EL (cell line): ENCODE measurements at regions not wholly inside any gene's neighbourhood (a gene's known extent, or its start where the extent isn't known, plus 50 kb on each side); places are given as distances from the start of the nearest gene placed in this dataset.
"Not testable (repeated sequence)": the region's sequence is repeated elsewhere in the genome, so short reads cannot be mapped to it uniquely, and the experiment has no call there.

Experiments used
- DNase-seq: peaks from one replicate; pipeline ENCODE4 v3.0.0-alpha.2; 2016

DNA sequence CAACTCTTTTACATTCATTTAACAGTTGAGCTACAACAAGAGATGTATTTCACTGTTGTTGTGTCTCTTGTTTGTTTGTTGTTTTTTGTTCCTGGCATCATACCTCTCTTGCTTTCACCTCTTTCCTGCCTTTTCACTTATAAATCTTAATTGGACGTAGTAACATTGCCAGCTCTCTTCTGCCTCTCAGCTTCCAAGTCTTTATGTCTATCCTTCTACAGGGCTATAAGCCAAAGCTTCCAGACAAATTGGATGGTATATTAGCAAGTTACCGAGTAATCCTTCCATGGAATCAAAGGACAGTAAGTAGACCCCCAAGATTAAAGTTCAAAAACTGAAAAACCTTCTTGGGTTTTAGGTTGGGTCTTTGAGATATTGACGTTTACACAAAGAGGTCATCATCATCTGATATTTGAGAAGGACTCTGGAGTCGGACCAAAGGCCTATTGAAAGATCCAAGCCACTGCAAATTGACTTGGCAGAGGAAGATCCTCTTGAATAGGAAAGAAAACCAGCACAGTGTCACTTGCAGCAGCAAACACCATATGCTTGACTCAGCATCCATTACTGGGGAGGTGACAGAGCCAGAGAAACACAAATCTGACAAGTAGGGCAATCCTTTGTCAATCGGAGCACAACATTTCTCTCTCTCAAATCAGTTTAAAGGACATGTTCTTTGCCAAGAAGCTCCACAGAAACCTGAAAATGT, 648.5 kb upstream of the NR2F2 start:
- DNase-seq = no peak

DNA sequence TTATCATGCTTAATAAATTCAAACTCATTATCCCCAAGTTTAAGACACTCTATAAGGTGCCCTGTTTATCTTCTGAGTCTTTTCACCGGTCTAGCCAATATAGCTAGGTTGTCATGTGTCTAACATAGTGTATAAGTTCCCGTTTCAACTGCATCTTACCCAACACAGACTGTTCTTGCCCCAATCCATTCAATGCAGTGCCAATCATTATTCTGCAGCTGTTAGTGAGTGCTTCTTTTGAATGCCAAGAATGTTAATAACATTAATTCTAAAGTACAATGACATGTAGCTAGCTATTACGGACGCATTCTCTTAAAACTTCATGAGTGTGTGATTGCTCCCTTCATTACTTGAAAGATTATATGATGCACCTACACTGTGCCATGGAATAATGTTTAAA, 646.4 kb upstream of the NR2F2 start:
- DNase-seq = no peak

DNA sequence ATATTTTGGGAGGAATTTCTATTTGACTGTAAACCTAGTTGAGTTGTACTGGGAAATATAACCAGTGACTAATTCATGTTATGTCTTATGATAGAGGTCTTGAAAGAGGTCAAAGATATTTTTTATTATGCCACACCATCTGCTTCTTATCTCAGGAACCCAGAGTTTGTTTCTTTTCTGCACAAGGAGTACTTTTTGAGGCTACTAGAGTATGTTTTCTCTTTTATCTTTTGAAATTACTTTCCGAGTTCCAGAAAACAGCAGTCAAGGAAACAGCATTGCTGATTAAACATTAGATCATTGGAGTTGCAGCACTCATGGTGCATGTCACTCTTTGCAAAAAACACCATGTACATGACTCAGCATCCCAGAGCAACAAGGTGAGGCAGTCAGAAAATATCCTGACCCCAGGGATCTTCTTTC, 645.8 kb upstream of the NR2F2 start:
- peak; percentile 81 for DNase-seq

DNA sequence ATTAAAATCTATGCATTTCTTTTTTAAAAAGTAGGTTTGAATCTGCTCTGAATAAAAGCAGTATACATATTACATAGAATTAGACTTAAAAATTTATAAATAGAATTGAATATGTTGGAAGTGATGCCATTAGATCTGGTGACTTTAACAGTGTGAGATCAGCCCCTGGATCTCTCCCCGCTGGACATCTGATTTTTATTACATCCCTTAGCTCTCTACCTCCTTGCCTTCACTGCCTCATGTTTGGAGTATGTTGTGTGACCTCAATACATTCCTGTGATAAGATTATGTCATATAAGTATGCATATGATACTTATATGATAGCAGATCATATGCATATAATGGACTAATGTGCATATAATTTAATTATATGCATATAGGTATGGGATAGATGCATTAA, 643.4 kb upstream of the NR2F2 start:
- DNase-seq = no peak

DNA sequence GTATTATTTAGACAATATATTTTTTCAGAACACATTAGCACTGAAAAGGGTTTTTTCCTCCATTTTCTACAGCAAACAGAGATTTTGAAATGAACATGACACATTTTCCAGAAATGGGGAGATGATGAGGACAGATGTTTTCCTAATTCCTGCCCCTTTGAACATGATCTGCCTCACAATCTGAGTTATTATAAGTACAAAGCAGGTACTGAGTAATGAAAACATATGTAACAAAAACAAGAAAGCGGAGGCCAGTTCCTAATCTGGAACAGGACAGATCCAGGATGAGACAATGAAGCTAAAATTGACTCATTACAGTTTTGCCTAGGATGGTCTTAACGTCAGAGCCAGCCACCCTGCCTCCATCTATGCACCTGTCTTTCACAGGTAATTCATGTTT, 642.8 kb upstream of the NR2F2 start:
- no peak for DNase-seq

DNA sequence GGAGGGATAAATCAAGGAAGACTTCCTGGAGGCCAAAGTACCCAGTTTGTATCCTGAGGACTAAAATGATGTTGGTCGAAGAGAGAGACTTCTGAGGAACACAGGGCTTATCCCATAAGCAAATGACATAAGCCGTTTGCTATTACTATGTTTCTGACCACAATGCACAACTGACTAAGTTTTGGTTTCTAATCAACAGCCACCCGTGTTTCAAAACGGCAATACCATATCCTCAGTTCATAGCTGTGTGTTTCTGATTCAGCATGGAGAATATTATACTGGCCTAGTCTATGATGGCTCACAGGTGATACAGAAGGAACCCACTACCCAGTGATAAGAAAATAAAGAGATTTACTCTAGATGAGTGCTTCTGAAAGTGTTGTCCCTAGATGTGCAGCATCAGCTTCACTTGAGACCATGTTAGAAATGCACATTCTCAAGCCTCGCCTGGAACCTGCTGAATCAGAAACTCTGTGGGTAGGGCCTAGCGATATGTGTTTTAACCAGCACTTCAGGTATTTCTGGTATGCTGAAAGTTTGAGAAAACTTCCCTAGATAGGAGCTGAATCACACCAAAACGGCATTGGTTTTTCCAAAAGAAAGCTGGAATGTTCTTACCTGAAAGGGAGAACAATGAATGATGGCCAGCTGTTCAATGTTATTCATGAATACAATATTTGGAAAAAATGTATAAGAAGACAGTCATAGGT, 639.7 kb upstream of the NR2F2 start:
- no peak for DNase-seq

DNA sequence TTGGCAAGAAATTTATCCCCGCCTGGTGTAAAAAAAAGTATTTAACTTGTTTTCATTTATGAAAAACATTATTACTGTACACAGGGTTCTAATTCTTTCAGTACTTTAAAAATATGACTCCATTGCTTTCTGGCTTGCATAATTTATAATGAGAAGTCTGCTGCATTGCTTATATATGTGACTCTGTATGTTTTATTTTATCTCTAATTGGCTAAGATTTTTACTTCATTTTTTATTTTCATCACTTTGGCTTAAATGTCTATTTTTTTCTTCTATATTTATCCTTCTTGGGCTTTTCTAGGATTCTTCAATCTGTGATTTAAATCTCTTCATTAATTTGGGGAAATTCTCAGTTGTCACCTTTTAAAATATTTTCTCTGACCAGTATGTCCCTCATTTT, 636.6 kb upstream of the NR2F2 start:
- DNase-seq = no peak

DNA sequence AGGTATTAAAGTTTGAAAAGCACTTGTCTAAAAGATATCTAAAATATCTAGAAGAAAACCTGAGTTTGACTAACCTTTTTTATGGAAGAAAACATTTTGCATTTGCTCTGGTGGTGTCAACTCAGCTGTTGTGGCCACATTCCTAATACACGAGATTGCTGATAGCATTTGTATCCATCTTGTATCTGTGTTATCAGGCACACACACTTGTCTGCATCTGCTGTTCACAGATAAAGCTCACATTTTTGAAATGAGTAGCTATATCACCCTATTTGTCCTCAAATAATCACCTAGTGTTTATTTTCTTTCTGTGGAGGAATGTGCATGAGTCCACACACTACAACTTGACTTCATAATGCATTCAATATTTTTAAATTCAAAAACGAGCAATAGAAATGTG, 632.3 kb upstream of the NR2F2 start:
- no peak for DNase-seq

DNA sequence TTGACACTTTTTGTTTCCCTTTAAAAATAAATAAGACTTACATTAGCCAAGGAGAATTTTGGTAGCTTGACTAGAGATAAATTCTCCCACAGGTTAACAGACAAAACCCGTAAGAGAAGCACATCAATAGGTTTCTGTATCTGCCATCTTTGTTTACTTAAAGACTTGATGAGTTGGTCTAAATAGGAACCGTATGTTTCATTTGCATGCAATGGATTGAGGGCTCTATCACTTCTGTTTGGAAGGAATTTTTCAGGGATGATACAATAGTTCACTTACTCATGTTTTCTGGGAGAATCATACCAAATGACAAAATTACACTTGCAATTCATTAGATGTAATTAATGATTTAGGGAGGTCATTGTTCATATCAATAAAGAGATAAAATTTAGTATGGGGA, 631.5 kb upstream of the NR2F2 start:
- DNase-seq = peak; percentile 27

DNA sequence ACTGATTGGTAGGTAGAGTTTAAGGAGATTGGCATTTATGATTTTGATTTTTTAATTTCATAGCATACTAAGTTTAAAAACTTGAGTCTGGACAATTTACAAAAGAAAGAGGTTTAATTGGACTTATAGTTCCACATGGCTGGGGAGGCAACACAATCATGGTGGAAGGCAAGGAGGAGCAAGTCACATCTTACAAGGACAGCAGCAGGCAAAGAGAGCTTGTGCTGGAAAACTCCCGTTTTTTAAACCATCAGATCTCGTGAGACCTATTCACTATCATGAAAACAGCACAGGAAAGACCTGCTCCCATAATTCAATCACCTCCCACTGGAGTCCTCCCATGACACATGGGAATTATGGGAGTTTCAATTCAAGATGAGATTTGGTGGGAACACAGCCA, 630.9 kb upstream of the NR2F2 start:
- DNase-seq = no peak

DNA sequence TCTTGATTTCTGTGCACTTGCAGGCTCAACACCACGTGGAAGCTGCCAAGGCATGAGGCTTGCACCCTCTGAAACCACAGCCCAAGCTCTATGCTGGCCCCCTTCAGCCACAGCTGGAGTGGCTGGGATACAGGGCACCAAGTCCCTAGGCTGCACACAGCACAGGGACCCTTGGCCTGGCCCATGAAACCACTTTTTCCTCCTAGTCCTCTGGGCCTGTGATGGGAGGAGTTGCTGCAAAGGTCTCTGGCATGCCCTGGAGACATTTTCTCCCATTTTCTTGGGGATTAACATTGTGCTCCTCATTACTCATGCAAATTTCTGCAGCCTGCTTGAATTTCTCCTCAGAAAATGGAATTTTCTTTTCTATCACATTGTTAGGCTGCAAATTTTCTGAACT, 629.8 kb upstream of the NR2F2 start:
- not testable (repeated sequence) for DNase-seq

DNA sequence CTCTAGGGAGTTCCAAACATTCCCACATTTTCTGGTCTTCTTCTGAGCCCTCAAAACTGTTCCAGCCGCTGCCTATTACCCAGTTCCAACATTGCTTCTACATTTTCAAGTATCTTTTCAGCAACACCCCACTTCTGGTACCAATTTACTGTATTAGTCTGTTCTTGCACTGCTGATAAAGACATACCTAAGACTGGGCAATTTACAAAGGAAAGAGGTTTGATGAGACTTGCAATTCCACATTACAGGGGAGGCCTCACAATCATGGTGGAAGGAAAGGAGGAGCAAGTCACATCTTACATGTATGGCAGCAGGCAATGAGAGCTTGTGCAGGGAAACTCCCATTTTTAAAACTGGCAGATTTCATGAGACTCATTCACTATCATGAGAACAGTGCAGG, 629.1 kb upstream of the NR2F2 start:
- no peak for DNase-seq

DNA sequence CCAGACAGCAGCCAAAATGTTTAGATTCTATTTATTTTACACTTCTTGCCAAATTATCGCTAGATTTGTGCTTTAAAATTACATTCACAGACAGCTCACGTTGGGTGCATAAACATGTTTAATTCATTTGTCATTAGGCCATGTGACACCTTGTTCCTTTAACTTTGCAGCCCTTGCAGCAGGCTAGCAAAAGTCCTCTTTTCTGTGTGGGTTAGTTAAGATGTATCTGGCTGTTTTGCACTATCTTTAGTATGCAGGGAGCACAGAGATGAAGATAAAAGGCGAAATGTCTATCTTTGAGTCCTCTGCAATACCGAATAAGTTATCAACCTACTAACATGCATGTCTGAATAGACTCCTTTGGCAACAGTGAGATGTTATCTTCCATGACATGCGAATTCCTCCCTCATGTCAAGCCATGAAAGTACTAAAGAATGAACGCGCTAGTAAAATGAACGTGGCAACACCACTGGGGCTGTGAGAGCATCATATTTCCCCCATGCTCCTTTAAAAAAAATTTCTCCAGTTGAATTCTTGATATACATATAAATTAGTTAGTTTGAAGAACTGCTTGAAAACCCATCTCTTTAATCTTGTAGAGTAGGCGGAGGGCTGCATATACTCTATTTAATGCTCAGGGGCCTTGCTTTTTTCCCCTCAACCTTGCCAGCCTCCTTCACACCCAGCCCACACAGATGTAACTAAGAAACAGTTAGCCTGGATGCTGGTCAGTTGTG, 620.4 kb upstream of the NR2F2 start:
- no peak for DNase-seq

DNA sequence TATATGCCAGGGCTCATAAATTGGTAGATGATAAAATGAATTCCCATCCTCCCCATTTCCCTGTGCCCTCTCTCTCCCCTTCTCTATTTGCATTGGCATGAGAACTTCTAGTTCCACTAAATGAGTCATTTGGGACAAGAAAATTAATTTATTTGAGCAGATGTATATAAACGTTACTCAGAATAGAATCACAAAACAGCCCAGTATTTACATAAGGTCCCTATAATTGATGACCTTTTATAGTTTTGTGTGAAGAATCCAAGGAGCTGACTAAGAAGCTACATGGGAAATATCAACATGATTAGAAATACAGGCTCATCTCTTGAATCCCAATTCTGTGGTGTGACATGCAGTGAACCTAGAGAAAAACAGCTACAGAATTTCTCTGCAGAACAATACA, 617.7 kb upstream of the NR2F2 start:
- peak; percentile 19 for DNase-seq

DNA sequence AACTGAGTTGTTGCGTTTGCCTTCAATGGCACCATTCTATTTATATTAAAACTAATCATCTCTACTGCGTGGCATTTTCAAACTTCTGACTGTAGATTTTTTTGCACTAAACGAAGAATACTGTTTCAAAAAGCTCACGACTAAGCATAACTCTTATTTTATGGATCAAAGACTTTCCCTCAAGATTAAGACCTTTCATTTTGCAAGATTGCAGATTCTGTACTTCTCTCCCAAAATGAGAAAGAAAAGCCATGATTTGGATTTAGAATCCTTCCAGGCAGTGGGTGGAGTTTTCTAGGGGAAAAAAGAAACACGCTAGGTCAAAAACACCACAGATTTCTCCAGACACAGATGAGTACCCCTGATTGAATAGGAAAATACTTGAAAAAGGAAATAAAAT, 617.2 kb upstream of the NR2F2 start:
- no peak for DNase-seq

DNA sequence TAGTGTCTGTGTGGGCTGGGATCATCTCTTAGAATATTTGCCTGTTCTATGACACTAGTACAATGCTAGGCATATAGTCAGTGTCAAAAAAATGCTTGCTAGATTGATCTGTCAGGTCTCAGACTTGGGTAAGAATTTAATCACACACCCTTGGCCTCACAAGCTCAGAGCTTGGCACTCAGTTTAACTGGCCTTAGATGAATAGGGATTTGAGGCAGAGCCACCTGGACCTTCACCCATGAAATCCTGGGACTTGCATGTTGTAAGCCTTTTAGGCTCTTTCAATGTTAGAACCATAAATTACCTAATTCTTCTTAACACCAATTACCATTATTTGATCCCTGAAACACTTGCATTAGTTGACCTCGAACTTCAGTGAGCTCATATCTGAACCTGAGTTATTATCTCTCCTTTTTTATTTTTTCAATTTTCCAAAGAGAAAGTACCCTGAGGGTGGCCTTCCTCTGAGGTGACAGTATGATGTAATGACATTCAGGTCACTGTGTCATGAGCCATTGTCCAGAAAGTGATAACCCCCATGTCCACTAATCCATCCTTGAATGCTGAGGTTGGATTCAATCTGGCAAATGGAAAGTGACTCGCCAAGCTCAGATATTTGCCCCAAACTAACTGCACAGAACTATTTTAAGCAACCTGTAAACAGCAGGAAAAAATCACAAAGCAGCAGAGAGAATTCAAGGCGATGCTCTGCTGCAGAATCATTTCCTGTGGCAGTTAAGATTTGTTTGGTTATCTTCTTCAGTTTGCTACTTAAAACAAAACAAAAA, 615.2 kb upstream of the NR2F2 start:
- DNase-seq = no peak

DNA sequence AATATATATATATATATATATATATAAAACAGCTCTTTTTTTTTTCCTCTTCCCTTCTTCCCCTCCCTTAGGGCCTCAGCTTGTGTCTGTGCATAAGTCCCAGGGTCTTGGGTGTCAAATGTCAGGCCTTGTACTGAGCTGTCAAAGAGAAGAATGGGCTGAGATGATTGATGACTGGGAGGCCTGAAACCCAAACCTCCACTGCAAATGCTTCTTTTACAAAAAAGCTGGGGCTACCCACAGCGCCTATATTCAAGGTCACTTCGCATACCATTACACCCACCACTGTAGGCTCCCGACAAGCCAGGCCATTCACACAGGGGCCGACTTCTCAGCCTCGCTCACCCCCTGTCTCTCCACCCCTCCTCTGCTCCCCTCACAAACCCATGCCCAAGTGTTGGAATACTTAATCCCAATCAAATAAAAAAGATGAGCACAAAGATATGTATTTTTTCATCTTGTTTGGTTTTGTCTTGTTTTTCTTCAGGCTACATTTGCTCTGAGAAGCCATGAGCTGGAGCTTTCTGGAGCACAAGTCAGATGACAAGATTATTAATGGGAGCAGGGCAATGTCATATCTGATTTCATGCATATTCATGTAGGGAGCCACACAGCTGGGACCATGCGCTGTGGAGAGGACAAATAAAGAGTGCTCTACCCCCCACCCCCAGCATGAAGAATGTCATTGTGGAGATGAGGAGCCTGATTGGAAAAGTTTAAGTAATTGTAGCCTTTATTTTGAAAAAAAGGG, 614.4 kb upstream of the NR2F2 start:
- DNase-seq = no peak

DNA sequence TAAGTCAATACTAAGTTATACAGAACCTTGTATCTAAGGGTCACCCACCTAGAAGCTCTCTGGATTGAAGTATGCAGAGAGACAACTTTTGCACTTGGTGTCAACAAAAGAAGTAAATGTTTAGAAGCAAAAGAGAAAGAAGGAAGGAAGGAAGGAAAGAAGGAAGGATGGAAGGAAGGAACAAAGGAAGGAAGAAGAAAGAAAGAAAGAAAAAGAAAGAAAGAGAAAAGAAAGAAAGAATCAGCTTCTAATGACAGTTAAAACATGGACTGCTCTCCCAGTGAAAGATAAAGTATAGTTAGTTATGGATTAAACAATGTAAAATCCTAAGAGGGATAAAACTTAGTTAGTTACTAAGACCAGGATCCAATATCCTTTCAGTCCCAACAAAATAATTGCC, 613.8 kb upstream of the NR2F2 start:
- no peak for DNase-seq

DNA sequence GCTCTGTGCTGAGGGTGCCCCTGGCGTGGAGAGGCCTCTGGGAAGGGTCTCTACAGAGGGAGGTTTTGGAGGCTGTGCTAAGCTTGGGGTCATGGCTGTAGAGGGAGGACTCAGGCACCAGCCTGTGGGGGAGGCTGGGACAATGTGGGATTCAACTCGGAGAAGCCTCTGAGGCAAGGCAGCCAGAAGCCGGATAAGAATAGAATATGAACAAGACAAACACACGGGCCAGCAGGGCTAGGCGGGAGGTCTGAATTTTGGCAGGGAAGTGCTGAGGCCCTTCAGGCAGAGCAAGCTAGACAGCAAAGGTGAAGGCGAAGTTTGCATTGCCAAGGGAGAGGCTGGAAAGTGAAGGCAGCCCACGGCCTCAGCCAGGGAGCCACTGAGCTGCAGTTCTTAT, 612.1 kb upstream of the NR2F2 start:
- DNase-seq = no peak

DNA sequence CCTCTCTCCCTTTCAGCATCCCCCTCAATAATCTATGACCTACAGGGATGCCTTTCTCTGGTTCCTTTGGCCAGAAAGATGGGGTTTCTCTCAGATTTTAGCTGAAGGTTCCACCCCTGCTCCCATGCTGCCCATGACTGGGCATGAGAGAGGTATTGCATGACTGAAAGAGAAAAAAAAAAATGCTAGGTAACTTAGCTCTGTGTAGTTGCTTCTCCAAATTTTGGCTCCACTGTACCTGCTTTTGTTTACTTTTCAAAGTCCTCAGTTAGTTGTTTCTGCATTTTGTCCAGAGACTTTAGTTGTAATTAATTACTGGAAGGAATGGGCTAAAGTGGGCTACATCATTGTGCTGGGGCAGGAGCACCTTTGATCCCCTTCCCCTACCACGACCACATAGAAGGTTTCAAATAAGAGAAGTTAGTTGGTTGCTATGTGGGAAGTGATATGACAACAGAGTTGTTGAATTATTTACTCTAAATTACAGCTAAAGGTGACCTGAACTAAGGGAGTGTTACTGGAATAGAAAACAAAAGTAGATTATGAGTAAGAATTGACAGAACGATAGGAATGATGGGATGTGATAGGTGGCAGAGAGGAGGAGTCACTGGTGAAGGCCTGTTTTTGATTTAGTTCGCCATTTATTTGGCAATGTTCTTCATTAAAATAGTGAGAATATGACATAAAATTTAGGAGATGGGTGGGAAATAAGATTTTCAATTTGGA, 605.4 kb upstream of the NR2F2 start:
- DNase-seq = no peak

DNA sequence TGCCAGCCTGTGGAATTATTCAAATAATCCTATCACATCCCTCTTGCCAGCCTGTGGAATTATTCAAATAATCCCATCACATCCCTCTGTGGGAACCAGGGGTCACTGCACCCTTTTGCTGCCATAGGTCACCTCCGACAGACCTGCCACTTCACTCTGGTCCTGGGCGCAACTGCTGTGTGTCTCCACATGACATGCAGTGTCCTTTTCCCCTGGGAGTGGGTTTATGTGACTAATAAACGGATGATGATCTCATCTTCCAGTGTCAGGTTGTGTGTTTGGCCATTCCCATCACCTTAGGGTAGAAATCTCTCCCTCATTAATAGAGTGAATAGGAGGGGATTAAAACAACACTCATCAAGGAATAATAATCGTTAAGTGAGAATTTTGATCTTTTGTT, 603.6 kb upstream of the NR2F2 start:
- DNase-seq = no peak

DNA sequence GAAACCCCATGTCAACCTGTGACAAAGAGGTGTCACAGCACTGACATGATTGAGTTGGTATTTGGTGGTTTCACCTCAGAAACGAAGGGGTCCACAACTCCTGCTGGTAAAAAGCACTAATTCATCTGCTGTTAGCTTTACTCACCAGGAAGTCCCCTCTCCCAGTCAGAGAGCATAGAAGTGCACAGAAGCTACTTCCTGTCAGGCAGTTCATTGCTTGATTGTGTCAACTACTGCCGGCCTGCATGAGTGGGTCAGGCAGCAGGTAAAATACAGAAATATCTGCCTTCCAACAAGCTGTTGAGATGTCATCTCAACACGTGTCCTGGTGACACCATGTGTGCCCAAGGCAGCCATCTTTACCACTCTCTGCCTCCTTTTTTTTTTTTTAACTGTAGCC, 596.6 kb upstream of the NR2F2 start:
- DNase-seq = peak; percentile 5
